ENCODE measurements at regions not wholly inside any gene's neighbourhood (a gene's known extent, or its start where the extent isn't known, plus 50 kb on each side); places are given as distances from the start of the nearest gene placed in this dataset.

- Histone ChIP-seq H2BK120ac (ENCODE audit: insufficient read depth, low read length, poor library complexity) (no peak overlapping the region), H3K4me1 (ENCODE audit: control insufficient read depth in 1 of 2, insufficient read depth in 2 of 2, low read length in 2 of 2) (no peaks in the 10 kb centered on the region), H3K4ac (ENCODE audit: low read depth, low read length) (no peak overlapping the region), H3K9ac (ENCODE audit: low read length) (no peak overlapping the region), H4K8ac (ENCODE audit: low read depth, low read length) (no peak overlapping the region), H3K14ac (ENCODE audit: low read length) (no peak overlapping the region), H4K12ac (ENCODE audit: low read depth, low read length) (no peak overlapping the region), H3K36me3 (ENCODE audit: control insufficient read depth in 1 of 2, insufficient read depth in 2 of 2, low read length in 2 of 2) (no peaks in the 10 kb centered on the region), H3K4me2 (ENCODE audit: low read length) (no peak overlapping the region), H3K18ac (ENCODE audit: low read length) (no peak overlapping the region), H3K23ac (ENCODE audit: low read length) (no peak overlapping the region), H2AK5ac (ENCODE audit: low read length) (no peak overlapping the region), H3K27ac (ENCODE audit: low read depth, low read length) (no peak overlapping the region), H3K4me3 (ENCODE audit: low read depth, low read length) (no peak overlapping the region), H3K79me1 (ENCODE audit: low read length) (no peaks in the 10 kb centered on the region), H2AFZ (ENCODE audit: insufficient read depth, low read length, poor library complexity) (no peak overlapping the region), H3K79me2 (ENCODE audit: control insufficient read depth, insufficient read depth, low read length, poor library complexity) (no peaks in the 10 kb centered on the region), H2BK5ac (ENCODE audit: low read depth, low read length, poor library complexity) (no peak overlapping the region), H2BK12ac (ENCODE audit: low read length) (no peak overlapping the region), H4K91ac (ENCODE audit: low read depth, low read length) (no peak overlapping the region), H3K9me3 (ENCODE audit: insufficient read depth, low read depth, low read length) (no peaks in the 10 kb centered on the region), H3K27me3 (ENCODE audit: insufficient read depth, low read length) (no peaks in the 10 kb centered on the region)
- no peak for DNase-seq
- no CpG with 5 or more reads among the region's 1 CpG for WGBS (ENCODE audit: extremely low coverage, insufficient coverage, insufficient read length)
Measured at GRCh38 chrX:124725502-124725901, 379.1 kb downstream of the SH2D1A start.

GRCh38 chrX:124726292-124726691 is 379.9 kb downstream of the SH2D1A start:
- no peak overlapping the region for H4K12ac ChIP-seq (ENCODE audit: low read depth, low read length)
- no peak overlapping the region for H2AFZ ChIP-seq (ENCODE audit: insufficient read depth, low read length, poor library complexity)
- H3K4me1 ChIP-seq (ENCODE audit: control insufficient read depth in 1 of 2, insufficient read depth in 2 of 2, low read length in 2 of 2): no peaks in the 10 kb centered on the region
- H4K8ac ChIP-seq (ENCODE audit: low read depth, low read length): no peak overlapping the region
- no peak overlapping the region for H3K9ac ChIP-seq (ENCODE audit: low read length)
- no peak for DNase-seq
- no peak overlapping the region for H3K4me2 ChIP-seq (ENCODE audit: low read length)
- no peak overlapping the region for H2AK5ac ChIP-seq (ENCODE audit: low read length)
- no peaks in the 10 kb centered on the region for H3K27me3 ChIP-seq (ENCODE audit: insufficient read depth, low read length)
- no peaks in the 10 kb centered on the region for H3K9me3 ChIP-seq (ENCODE audit: insufficient read depth, low read depth, low read length)
- H3K4ac ChIP-seq (ENCODE audit: low read depth, low read length): no peak overlapping the region
- H3K36me3 ChIP-seq (ENCODE audit: control insufficient read depth in 1 of 2, insufficient read depth in 2 of 2, low read length in 2 of 2): no peaks in the 10 kb centered on the region
- WGBS (ENCODE audit: extremely low coverage, insufficient coverage, insufficient read length): no CpG with 5 or more reads among the region's 2 CpGs
- H3K79me1 ChIP-seq (ENCODE audit: low read length): no peaks in the 10 kb centered on the region
- H3K27ac ChIP-seq (ENCODE audit: low read depth, low read length): no peak overlapping the region
- no peak overlapping the region for H2BK120ac ChIP-seq (ENCODE audit: insufficient read depth, low read length, poor library complexity)
- H3K79me2 ChIP-seq (ENCODE audit: control insufficient read depth, insufficient read depth, low read length, poor library complexity): no peaks in the 10 kb centered on the region
- H2BK5ac ChIP-seq (ENCODE audit: low read depth, low read length, poor library complexity): no peak overlapping the region
- no peak overlapping the region for H3K14ac ChIP-seq (ENCODE audit: low read length)
- H4K91ac ChIP-seq (ENCODE audit: low read depth, low read length): no peak overlapping the region
- H2BK12ac ChIP-seq (ENCODE audit: low read length): no peak overlapping the region
- H3K18ac ChIP-seq (ENCODE audit: low read length): no peak overlapping the region
- H3K4me3 ChIP-seq (ENCODE audit: low read depth, low read length): no peak overlapping the region
- no peak overlapping the region for H3K23ac ChIP-seq (ENCODE audit: low read length)

DNA sequence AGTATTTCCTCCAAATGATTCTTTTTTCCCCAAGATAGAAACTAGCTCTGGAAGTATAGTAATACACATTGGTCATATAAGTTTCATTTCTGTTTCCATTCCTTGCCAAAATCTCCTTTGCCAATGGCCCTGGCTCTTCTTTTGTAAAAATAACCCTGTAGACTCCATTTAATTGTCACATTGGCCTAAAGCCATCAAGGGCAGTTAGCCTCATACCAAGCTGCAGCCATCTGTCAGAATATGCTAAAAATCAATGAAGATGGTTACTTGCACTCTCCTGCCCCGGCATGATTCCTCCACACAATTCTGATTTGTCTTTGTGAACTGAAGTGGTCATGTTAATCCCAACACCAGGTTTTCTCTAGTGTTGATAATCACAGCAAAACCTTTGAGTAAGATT is 380.5 kb downstream of the SH2D1A start:
- no peak for DNase-seq

DNA sequence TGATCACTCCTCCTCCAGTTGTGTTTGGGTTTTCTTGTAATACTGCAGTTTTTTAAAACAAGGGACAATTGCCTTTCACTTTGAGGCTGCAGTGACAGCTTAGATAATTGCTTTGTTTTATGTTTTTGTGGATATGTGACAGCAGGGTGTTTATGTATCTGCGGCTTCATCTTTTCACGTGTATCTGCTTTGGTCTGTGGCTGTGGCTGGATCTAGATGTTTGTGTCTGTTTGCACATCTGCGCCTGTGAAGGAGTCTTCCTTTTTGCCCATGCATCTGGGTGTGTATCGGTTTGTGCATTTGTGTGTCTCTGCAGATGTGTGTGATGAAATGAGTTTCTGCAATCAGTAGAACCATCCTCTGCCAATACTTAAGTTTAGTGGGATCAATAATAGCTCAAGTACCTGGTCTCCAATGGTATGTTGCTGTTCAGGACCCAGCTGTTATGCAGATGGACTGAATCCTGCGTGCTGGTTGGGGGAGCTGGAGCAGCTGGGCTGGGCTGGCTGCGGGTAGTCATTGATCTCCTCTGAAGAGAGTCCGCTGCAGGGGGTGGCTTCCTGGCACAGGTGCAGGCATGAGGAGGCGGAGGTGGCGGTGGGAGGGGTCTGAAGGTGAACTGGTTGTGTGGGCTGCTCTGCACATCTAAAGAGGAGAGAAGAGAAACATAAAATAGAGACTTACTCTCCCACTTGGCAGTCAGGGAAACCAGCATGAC is 390.3 kb downstream of the SH2D1A start:
- Histone ChIP-seq H3K27me3 (ENCODE audit: insufficient read depth, low read length) (no peaks in the 10 kb centered on the region), H3K23ac (ENCODE audit: low read length) (no peak overlapping the region), H3K36me3 (ENCODE audit: control insufficient read depth in 1 of 2, insufficient read depth in 2 of 2, low read length in 2 of 2) (no peaks in the 10 kb centered on the region), H3K4ac (ENCODE audit: low read depth, low read length) (no peak overlapping the region), H3K14ac (ENCODE audit: low read length) (no peak overlapping the region), H3K9me3 (ENCODE audit: insufficient read depth, low read depth, low read length) (no peaks in the 10 kb centered on the region), H3K4me2 (ENCODE audit: low read length) (no peak overlapping the region), H3K18ac (ENCODE audit: low read length) (no peak overlapping the region), H3K79me1 (ENCODE audit: low read length) (no peaks in the 10 kb centered on the region), H3K27ac (ENCODE audit: low read depth, low read length) (no peak overlapping the region), H4K12ac (ENCODE audit: low read depth, low read length) (no peak overlapping the region), H2BK12ac (ENCODE audit: low read length) (no peak overlapping the region), H3K9ac (ENCODE audit: low read length) (no peak overlapping the region), H3K4me1 (ENCODE audit: control insufficient read depth in 1 of 2, insufficient read depth in 2 of 2, low read length in 2 of 2) (no peaks in the 10 kb centered on the region), H3K79me2 (ENCODE audit: control insufficient read depth, insufficient read depth, low read length, poor library complexity) (no peaks in the 10 kb centered on the region), H2BK120ac (ENCODE audit: insufficient read depth, low read length, poor library complexity) (no peak overlapping the region), H3K4me3 (ENCODE audit: low read depth, low read length) (no peak overlapping the region), H2BK5ac (ENCODE audit: low read depth, low read length, poor library complexity) (no peak overlapping the region), H4K91ac (ENCODE audit: low read depth, low read length) (no peak overlapping the region), H2AFZ (ENCODE audit: insufficient read depth, low read length, poor library complexity) (no peak overlapping the region), H2AK5ac (ENCODE audit: low read length) (no peak overlapping the region), H4K8ac (ENCODE audit: low read depth, low read length) (no peak overlapping the region)
- no CpG with 5 or more reads among the region's 9 CpGs for WGBS (ENCODE audit: extremely low coverage, insufficient coverage, insufficient read length)
- DNase-seq: no peak

More for the DNA sequence above, 380.5 kb downstream of the SH2D1A start:
- Histone ChIP-seq H3K4me2 (ENCODE audit: low read length) (no peak overlapping the region), H2AK5ac (ENCODE audit: low read length) (no peak overlapping the region), H3K27me3 (ENCODE audit: insufficient read depth, low read length) (no peaks in the 10 kb centered on the region), H3K4me1 (ENCODE audit: control insufficient read depth in 1 of 2, insufficient read depth in 2 of 2, low read length in 2 of 2) (no peaks in the 10 kb centered on the region), H2AFZ (ENCODE audit: insufficient read depth, low read length, poor library complexity) (no peak overlapping the region), H3K4me3 (ENCODE audit: low read depth, low read length) (no peak overlapping the region), H3K79me1 (ENCODE audit: low read length) (no peaks in the 10 kb centered on the region), H3K18ac (ENCODE audit: low read length) (no peak overlapping the region), H2BK12ac (ENCODE audit: low read length) (no peak overlapping the region), H3K79me2 (ENCODE audit: control insufficient read depth, insufficient read depth, low read length, poor library complexity) (no peaks in the 10 kb centered on the region), H3K36me3 (ENCODE audit: control insufficient read depth in 1 of 2, insufficient read depth in 2 of 2, low read length in 2 of 2) (no peaks in the 10 kb centered on the region), H3K9me3 (ENCODE audit: insufficient read depth, low read depth, low read length) (no peaks in the 10 kb centered on the region), H3K27ac (ENCODE audit: low read depth, low read length) (no peak overlapping the region), H3K23ac (ENCODE audit: low read length) (no peak overlapping the region), H4K12ac (ENCODE audit: low read depth, low read length) (no peak overlapping the region), H4K8ac (ENCODE audit: low read depth, low read length) (no peak overlapping the region), H3K4ac (ENCODE audit: low read depth, low read length) (no peak overlapping the region), H4K91ac (ENCODE audit: low read depth, low read length) (no peak overlapping the region), H2BK120ac (ENCODE audit: insufficient read depth, low read length, poor library complexity) (no peak overlapping the region), H3K9ac (ENCODE audit: low read length) (no peak overlapping the region), H2BK5ac (ENCODE audit: low read depth, low read length, poor library complexity) (no peak overlapping the region), H3K14ac (ENCODE audit: low read length) (no peak overlapping the region)
- no CpG with 5 or more reads among the region's 1 CpG for WGBS (ENCODE audit: extremely low coverage, insufficient coverage, insufficient read length)

Measured in trophoblast cell (in vitro differentiated cells and primary cell).